MM.1S (cell line): ENCODE measurements at regions not wholly inside any gene's neighbourhood (a gene's known extent, or its start where the extent isn't known, plus 50 kb on each side); places are given as distances from the start of the nearest gene placed in this dataset.

Experiments used
- DNase-seq: peaks from one replicate; pipeline ENCODE4 v3.0.0-alpha.2; 2015
- H2AFZ ChIP-seq: fragments of 300-600 bp; sonication (generic); 2 replicates; pipeline ENCODE4 v1.6.0; 2016; ENCODE audit warnings: antibody characterized with exemption, low read length
- H3F3A ChIP-seq: fragments of 300-600 bp; sonication (generic); 2 replicates; pipeline ENCODE4 v1.6.1; 2016; ENCODE audit warnings: mild to moderate bottlenecking, antibody characterized with exemption, low read length, moderate library complexity, mixed read lengths; ENCODE audit not compliant: insufficient read depth
- H3K27ac ChIP-seq: fragments of 300-600 bp; sonication (generic); 2 replicates; pipeline ENCODE4 v1.5.1; 2016; ENCODE audit warnings: mild to moderate bottlenecking, low read length
- H3K27me3 ChIP-seq: fragments of 300-600 bp; sonication (generic); replicated peaks from 2 replicates; pipeline ENCODE4 v1.6.0; 2016; ENCODE audit warnings: low read length; ENCODE audit not compliant: insufficient read depth
- H3K36me3 ChIP-seq: fragments of 300-600 bp; sonication (generic); replicated peaks from 2 replicates; pipeline ENCODE4 v1.6.1; 2016; ENCODE audit warnings: mild to moderate bottlenecking, low read length, mixed read lengths; ENCODE audit not compliant: insufficient read depth
- H3K4me1 ChIP-seq: fragments of 300-600 bp; sonication (generic); 2 replicates; pipeline ENCODE4 v1.6.1; 2016; ENCODE audit warnings: low read length, mixed read lengths
- H3K4me2 ChIP-seq: fragments of 300-600 bp; sonication (generic); 2 replicates; pipeline ENCODE4 v1.6.0; 2016; ENCODE audit warnings: low read depth, low read length
- H3K4me3 ChIP-seq: fragments of 300-600 bp; sonication (generic); 2 replicates; pipeline ENCODE4 v1.5.1; 2016; ENCODE audit warnings: low read length, mixed read lengths
- H3K79me2 ChIP-seq: fragments of 300-600 bp; sonication (generic); 2 replicates; pipeline ENCODE4 v1.6.1; 2016; ENCODE audit warnings: mixed run types, low read length, mixed read lengths
- H3K9ac ChIP-seq: fragments of 300-600 bp; sonication (generic); 2 replicates; pipeline ENCODE4 v1.6.1; 2016; ENCODE audit warnings: low read length, mixed read lengths
- H3K9me2 ChIP-seq: fragments of 300-600 bp; sonication (generic); replicated peaks from 2 replicates; pipeline ENCODE4 v1.6.1; 2016; ENCODE audit warnings: mild to moderate bottlenecking, low read length, mixed read lengths; ENCODE audit not compliant: insufficient read depth
- H3K9me3 ChIP-seq: fragments of 300-600 bp; sonication (generic); replicated peaks from 2 replicates; pipeline ENCODE4 v1.6.1; 2016; ENCODE audit warnings: mild to moderate bottlenecking, low read length, mixed read lengths; ENCODE audit not compliant: insufficient read depth
- H4K20me1 ChIP-seq: fragments of 300-600 bp; sonication (generic); 2 replicates; pipeline ENCODE4 v1.6.1; 2016; ENCODE audit warnings: mild to moderate bottlenecking, low read length, moderate library complexity, mixed read lengths; ENCODE audit not compliant: insufficient read depth
- CTCF ChIP-seq: fragments of 300-600 bp; sonication (generic); IDR thresholded peaks from 2 replicates; pipeline ENCODE4 v1.5.1; 2016; ENCODE audit warnings: antibody characterized with exemption, low read length, mixed read lengths
- EZH2 ChIP-seq: fragments of 300-600 bp; sonication (generic); optimal IDR thresholded peaks from 2 replicates; pipeline ENCODE3; 2017; ENCODE audit warnings: low read depth, mild to moderate bottlenecking, antibody characterized with exemption, low read length, mixed read lengths
- EZH2phosphoT487 ChIP-seq: fragments of 300-600 bp; sonication (generic); IDR thresholded peaks from 2 replicates; pipeline ENCODE4 v1.6.1; 2018; ENCODE audit warnings: antibody characterized with exemption, low read length

DNA sequence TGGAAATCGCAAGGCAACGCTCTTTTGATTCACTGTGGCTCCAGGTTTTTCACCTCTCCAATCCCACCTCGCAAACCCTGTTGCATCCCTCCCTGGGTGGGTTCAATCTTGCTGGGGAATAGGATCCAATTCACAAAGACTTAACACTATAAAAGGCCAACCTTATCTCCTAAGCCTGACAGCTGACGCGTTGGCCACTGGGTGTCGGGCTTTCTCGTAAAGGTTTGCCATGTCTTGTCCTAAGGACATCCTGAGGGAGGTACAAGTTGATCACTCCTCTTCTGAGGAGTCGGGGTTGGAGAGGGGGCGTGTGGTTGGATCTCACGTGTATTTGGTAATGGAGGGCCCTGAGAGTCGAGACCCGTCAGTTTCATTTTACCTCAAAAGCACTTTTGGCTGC, 112.6 kb upstream of the FZD10 start:
- H3K27me3 ChIP-seq: no peaks in the 10 kb centered on the region
- TF ChIP-seq EZH2: no peak
- no peak for TF ChIP-seq EZH2phosphoT487
- TF ChIP-seq CTCF: no peak
- no peaks in the 10 kb centered on the region for H3K9me3 ChIP-seq
- no peaks in the 10 kb centered on the region for H3F3A ChIP-seq
- no peaks in the 10 kb centered on the region for H3K4me1 ChIP-seq
- H2AFZ ChIP-seq: no peak overlapping the region
- no peak overlapping the region for H3K9ac ChIP-seq
- DNase-seq: no peak
- no peak overlapping the region for H3K4me2 ChIP-seq
- no peaks in the 10 kb centered on the region for H3K79me2 ChIP-seq
- H3K9me2 ChIP-seq: no peaks in the 10 kb centered on the region
- no peak overlapping the region for H3K4me3 ChIP-seq
- H3K36me3 ChIP-seq: no peaks in the 10 kb centered on the region
- no peaks in the 10 kb centered on the region for H4K20me1 ChIP-seq
- H3K27ac ChIP-seq: no peak overlapping the region

- no peaks in the 10 kb centered on the region for H3K79me2 ChIP-seq
- no peak for DNase-seq
- no peaks in the 10 kb centered on the region for H3K9me2 ChIP-seq
- H3K4me1 ChIP-seq: no peaks in the 10 kb centered on the region
- no peaks in the 10 kb centered on the region for H3K27me3 ChIP-seq
- no peaks in the 10 kb centered on the region for H3K9me3 ChIP-seq
- no peak overlapping the region for H3K4me2 ChIP-seq
- no peak overlapping the region for H2AFZ ChIP-seq
- no peak for TF ChIP-seq CTCF
- no peak for TF ChIP-seq EZH2phosphoT487
- TF ChIP-seq EZH2: no peak
- no peaks in the 10 kb centered on the region for H3F3A ChIP-seq
- H3K27ac ChIP-seq: no peak overlapping the region
- H4K20me1 ChIP-seq: no peaks in the 10 kb centered on the region
- no peak overlapping the region for H3K9ac ChIP-seq
- H3K36me3 ChIP-seq: no peaks in the 10 kb centered on the region
- no peak overlapping the region for H3K4me3 ChIP-seq
Measured at GRCh38 chr12:130051900-130052299, 110.4 kb upstream of the FZD10 start.

DNA sequence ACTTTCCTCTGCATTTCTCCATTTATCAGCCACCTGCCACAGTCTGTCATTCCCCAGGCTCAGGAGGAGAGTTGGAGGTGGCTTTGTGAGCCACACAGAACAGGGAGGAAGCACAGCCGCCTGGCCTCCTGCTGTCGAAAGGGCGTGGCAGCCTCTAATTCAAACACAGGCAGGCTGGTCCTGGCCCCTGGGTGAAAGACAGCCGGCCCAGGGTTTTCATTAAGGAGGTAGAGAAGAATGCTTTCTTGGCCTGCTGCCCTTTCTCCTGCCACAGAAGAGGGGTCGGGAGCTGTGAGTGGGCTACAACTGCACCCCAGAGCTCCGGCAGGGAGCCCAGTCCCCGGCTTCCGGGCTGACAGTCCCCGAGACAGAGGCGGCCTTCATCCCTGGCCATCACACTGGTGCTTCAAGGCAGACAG, 108.6 kb upstream of the FZD10 start:
- no peaks in the 10 kb centered on the region for H3K79me2 ChIP-seq
- H3K36me3 ChIP-seq: no peaks in the 10 kb centered on the region
- H3F3A ChIP-seq: no peaks in the 10 kb centered on the region
- TF ChIP-seq EZH2: no peak
- no peak for TF ChIP-seq EZH2phosphoT487
- no peak for TF ChIP-seq CTCF
- H3K27me3 ChIP-seq: no peaks in the 10 kb centered on the region
- H2AFZ ChIP-seq: no peak overlapping the region
- H3K4me1 ChIP-seq: no peaks in the 10 kb centered on the region
- no peak for DNase-seq
- H4K20me1 ChIP-seq: no peaks in the 10 kb centered on the region
- H3K9me3 ChIP-seq: no peaks in the 10 kb centered on the region
- H3K27ac ChIP-seq: no peak overlapping the region
- H3K9ac ChIP-seq: no peak overlapping the region
- no peak overlapping the region for H3K4me2 ChIP-seq
- no peak overlapping the region for H3K4me3 ChIP-seq
- no peaks in the 10 kb centered on the region for H3K9me2 ChIP-seq
